HepG2 (cell line): ENCODE measurements at regions not wholly inside any gene's neighbourhood (a gene's known extent, or its start where the extent isn't known, plus 50 kb on each side); places are given as distances from the start of the nearest gene placed in this dataset.

Source experiments
- ATAC-seq: fragments of 200-7000 bp; cut with Tn5 transposase; 3 replicates; pipeline ENCODE4 v1.9.1; 2020; ENCODE audit warnings: mild to moderate bottlenecking, moderate library complexity
- BruUV-seq: library from RNA; stranded (reverse); fragments of 400-500 nt; replicated peaks from 2 replicates; lab custom pipeline; 2021; lab: Mats Ljungman, UMichigan
- CTCF ChIA-PET: fragments of 300-600 bp; formaldehyde crosslinking; extraction: SDS; loops from one replicate; lab custom pipeline; 2021; ENCODE audit warnings: low total read pairs, inconsistent platforms, low intra/inter-chr PET ratio; lab: Yijun Ruan, JAX
- POLR2A ChIA-PET: fragments of 350-600 bp; sonication (Branson Sonifier 250); formaldehyde crosslinking; loops from one replicate; lab custom pipeline; 2020; ENCODE audit warnings: antibody characterized with exemption, inconsistent platforms; lab: Yijun Ruan, JAX
- DNase-seq: peaks from one replicate; pipeline ENCODE4 v3.0.0-alpha.2; 2015; ENCODE audit warnings: low spot score
- FAIRE-seq: peaks from 3 replicates; lab custom pipeline; 2011; peaks lifted over from hg19 to GRCh38; lab: Jason Lieb, UNC
- H2AFZ ChIP-seq: one replicate; pipeline ENCODE4 v1.6.1; 2011; ENCODE audit warnings: low read length, inconsistent platforms
- H3K27ac ChIP-seq: fragments of 300-600 bp; 3 replicates; pipeline ENCODE4 v1.8.0; 2011; ENCODE audit warnings: mixed run types, mild to moderate bottlenecking, mixed read lengths, low read length, inconsistent platforms; ENCODE audit not compliant: insufficient read depth; ENCODE audit errors: extremely low read length
- H3K27me3 ChIP-seq, 2 experiments: fragments of 200-600 bp in 1 of 2; 2 replicates in 1 of 2; 3 replicates in 1 of 2; pipeline versions ENCODE4 v1.6.0 to v1.8.0; 2011; ENCODE audit warnings: low read length in 2 of 2, mild to moderate bottlenecking in 2 of 2, moderate library complexity in 2 of 2, inconsistent platforms in 1 of 2; ENCODE audit not compliant: insufficient read depth in 2 of 2, control insufficient read depth in 1 of 2
- H3K36me3 ChIP-seq, 2 experiments: fragments of 200-600 bp in 1 of 2; replicated peaks in 1 of 2; 2 replicates in 1 of 2; 3 replicates in 1 of 2; pipeline versions ENCODE4 v1.5.1 to v1.8.0; 2011; ENCODE audit warnings: low read length in 2 of 2, inconsistent platforms in 1 of 2; ENCODE audit not compliant: insufficient read depth in 2 of 2, control insufficient read depth in 1 of 2
- H3K4me1 ChIP-seq: 2 replicates; pipeline ENCODE4 v1.5.1; 2012; ENCODE audit warnings: low read length, inconsistent platforms; ENCODE audit not compliant: insufficient read depth
- H3K4me2 ChIP-seq: 2 replicates; pipeline ENCODE4 v1.6.0; 2011; ENCODE audit warnings: low read depth, low read length, inconsistent platforms
- H3K4me3 ChIP-seq, 3 experiments: fragments of 200-600 bp in 1 of 3; sonication (generic), shearing (Covaris generic) in 1 of 3; replicated peaks in 1 of 3; 2 replicates each; pipeline ENCODE4 v1.5.1; 2011 to 2016; ENCODE audit warnings: low read length in 3 of 3, inconsistent platforms in 2 of 3, low read depth in 2 of 3, mild to moderate bottlenecking in 2 of 3, control low read depth in 1 of 3, mixed read lengths in 1 of 3; ENCODE audit not compliant: insufficient read depth in 1 of 3
- H3K79me2 ChIP-seq: one replicate; pipeline ENCODE4 v1.6.1; 2011; ENCODE audit warnings: low read length, inconsistent platforms; ENCODE audit not compliant: insufficient read depth
- H3K9ac ChIP-seq: 2 replicates; pipeline ENCODE4 v1.6.0; 2011; ENCODE audit warnings: mild to moderate bottlenecking, low read depth, low read length, inconsistent platforms; ENCODE audit not compliant: insufficient read depth
- H3K9me3 ChIP-seq: 2 replicates; pipeline ENCODE4 v1.5.1; 2012; ENCODE audit warnings: mild to moderate bottlenecking, low read length
- H4K20me1 ChIP-seq: 2 replicates; pipeline ENCODE4 v1.6.0; 2011; ENCODE audit warnings: inconsistent platforms, mild to moderate bottlenecking, low read length, moderate library complexity; ENCODE audit not compliant: insufficient read depth
- HDAC6 ChIP-seq: fragments of 200-600 bp; sonication (generic); IDR thresholded peaks from 2 replicates; pipeline ENCODE4 v1.7.0; 2017; ENCODE audit warnings: mild to moderate bottlenecking, antibody characterized with exemption, low read length, low read depth
- HNF1A ChIP-seq, 2 experiments: sonication (generic) in 1 of 2; formaldehyde crosslinking in 1 of 2; IDR thresholded peaks; 2 replicates each; pipeline versions ENCODE4 v1.4.0 to v1.6.1; 2016 to 2020; ENCODE audit warnings: borderline replicate concordance in 1 of 2, low read depth in 1 of 2, mild to moderate bottlenecking in 1 of 2, missing genetic modification reagents in 1 of 2
- PHF5A ChIP-seq: IDR thresholded peaks from one replicate; pipeline ENCODE4 v1.6.1; 2018; ENCODE audit warnings: low read depth, missing genetic modification reagents; ENCODE audit not compliant: unreplicated experiment
- PRPF4 ChIP-seq: fragments of 200-400 bp; formaldehyde crosslinking; IDR thresholded peaks from 2 replicates; pipeline ENCODE4 v1.6.1; 2016; ENCODE audit warnings: low read length, low read depth; ENCODE audit not compliant: poor library complexity, severe bottlenecking
- SP1 ChIP-seq, 2 experiments: fragments of 450-650 bp in 1 of 2; sonication (generic) in 1 of 2; formaldehyde crosslinking in 1 of 2; IDR thresholded peaks; 2 replicates each; pipeline versions ENCODE4 v1.4.0 to v1.6.1; 2016 to 2020; ENCODE audit warnings: missing genetic modification reagents in 1 of 2
- ZNF256 ChIP-seq: sonication (generic); formaldehyde crosslinking; conservative IDR thresholded peaks from 2 replicates; pipeline ENCODE4 v1.4.0; 2020; ENCODE audit warnings: missing genetic modification reagents
- WGBS: methylation state at CpG from one replicate; pipeline ENCODE4 v1.1.6; 2017; ENCODE audit warnings: low lambda C conversion rate; 5-methylcytosine and 5-hydroxymethylcytosine counted together
- in situ Hi-C: cut with HindIII; loops from 2 replicates; pipeline ENCODE4 v1.10.0; 2017; ENCODE audit warnings: low pct_unique_long_range_greater_than_20kb; ENCODE audit not compliant: extremely low pct_ligation_motif_present
- intact Hi-C: fragments of 100-400 bp; cut with micrococcal nuclease; formaldehyde crosslinking; loops from one replicate; pipeline ENCODE4 v1.10.0; 2022; ENCODE audit not compliant: unreplicated experiment
- TF ChIP-seq, protein P1 (sequence below): IDR thresholded peaks from 2 replicates; pipeline ENCODE4 v1.6.1; 2016; ENCODE audit warnings: low read depth, missing genetic modification reagents, missing compliant biosample characterization

DNA sequence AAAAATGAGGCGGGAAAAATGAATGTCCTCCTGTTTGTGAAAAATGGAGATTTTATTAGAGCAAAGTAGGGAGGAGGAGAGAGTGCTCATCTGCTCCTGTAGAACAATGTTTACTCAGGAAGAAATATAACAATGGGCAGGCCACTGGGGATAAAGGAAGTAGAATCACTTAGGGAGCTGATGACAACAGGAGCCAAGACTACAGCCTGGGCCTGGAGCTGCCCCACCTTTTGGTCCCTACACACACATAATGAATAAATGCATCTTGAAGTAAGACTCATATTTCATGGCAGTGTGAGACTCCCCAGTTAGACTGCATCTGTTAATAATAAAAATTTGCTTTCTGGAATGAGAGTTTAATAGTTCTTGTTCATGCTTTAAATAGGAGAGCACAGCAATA, 1939.8 kb downstream of the EFNA5 start:
- TF ChIP-seq SP1 (IDR thresholded peaks at IDR 0.05) = no peak
- TF ChIP-seq SP1 (CRISPR knock-in tag; IDR thresholded peaks at IDR 0.05) = no peak
- no peak for TF ChIP-seq ZNF256
- TF ChIP-seq HNF1A (IDR thresholded peaks at IDR 0.05; ENCODE audit: low read depth) = no peak
- TF ChIP-seq HNF1A (CRISPR knock-in tag; IDR thresholded peaks at IDR 0.05; ENCODE audit: borderline replicate concordance) = no peak
- TF ChIP-seq, protein P1, sequence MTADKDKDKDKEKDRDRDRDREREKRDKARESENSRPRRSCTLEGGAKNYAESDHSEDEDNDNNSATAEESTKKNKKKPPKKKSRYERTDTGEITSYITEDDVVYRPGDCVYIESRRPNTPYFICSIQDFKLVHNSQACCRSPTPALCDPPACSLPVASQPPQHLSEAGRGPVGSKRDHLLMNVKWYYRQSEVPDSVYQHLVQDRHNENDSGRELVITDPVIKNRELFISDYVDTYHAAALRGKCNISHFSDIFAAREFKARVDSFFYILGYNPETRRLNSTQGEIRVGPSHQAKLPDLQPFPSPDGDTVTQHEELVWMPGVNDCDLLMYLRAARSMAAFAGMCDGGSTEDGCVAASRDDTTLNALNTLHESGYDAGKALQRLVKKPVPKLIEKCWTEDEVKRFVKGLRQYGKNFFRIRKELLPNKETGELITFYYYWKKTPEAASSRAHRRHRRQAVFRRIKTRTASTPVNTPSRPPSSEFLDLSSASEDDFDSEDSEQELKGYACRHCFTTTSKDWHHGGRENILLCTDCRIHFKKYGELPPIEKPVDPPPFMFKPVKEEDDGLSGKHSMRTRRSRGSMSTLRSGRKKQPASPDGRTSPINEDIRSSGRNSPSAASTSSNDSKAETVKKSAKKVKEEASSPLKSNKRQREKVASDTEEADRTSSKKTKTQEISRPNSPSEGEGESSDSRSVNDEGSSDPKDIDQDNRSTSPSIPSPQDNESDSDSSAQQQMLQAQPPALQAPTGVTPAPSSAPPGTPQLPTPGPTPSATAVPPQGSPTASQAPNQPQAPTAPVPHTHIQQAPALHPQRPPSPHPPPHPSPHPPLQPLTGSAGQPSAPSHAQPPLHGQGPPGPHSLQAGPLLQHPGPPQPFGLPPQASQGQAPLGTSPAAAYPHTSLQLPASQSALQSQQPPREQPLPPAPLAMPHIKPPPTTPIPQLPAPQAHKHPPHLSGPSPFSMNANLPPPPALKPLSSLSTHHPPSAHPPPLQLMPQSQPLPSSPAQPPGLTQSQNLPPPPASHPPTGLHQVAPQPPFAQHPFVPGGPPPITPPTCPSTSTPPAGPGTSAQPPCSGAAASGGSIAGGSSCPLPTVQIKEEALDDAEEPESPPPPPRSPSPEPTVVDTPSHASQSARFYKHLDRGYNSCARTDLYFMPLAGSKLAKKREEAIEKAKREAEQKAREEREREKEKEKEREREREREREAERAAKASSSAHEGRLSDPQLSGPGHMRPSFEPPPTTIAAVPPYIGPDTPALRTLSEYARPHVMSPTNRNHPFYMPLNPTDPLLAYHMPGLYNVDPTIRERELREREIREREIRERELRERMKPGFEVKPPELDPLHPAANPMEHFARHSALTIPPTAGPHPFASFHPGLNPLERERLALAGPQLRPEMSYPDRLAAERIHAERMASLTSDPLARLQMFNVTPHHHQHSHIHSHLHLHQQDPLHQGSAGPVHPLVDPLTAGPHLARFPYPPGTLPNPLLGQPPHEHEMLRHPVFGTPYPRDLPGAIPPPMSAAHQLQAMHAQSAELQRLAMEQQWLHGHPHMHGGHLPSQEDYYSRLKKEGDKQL = no peak
- TF ChIP-seq PRPF4 = no peak
- TF ChIP-seq PHF5A (CRISPR knock-in tag) = no peak
- no peak for TF ChIP-seq HDAC6
- TF ChIP-seq, all 625 proteins: peak for 0
- 0% methylated on average over 1 of the region's 1 CpG for WGBS
- H3K4me1 ChIP-seq = no peaks in the 10 kb centered on the region
- FAIRE-seq (no peak), ATAC-seq (no peak), DNase-seq (no peak)
- H2AFZ ChIP-seq = no peak overlapping the region
- in situ Hi-C loops (no loop called here), intact Hi-C loops (no loop called here)
- no peak overlapping the region for H3K9ac ChIP-seq
- H3K27ac ChIP-seq = no peak overlapping the region
- no peaks in the 10 kb centered on the region for H3K79me2 ChIP-seq
- CTCF ChIA-PET = no interaction called here
- no TSS peak for BruUV-seq
- no peak overlapping the region for H3K4me2 ChIP-seq
- H3K4me3 ChIP-seq = no peak overlapping the region
- no peaks in the 10 kb centered on the region for H3K36me3 ChIP-seq
- H4K20me1 ChIP-seq = no peaks in the 10 kb centered on the region
- POLR2A ChIA-PET = no interaction called here
- no peaks in the 10 kb centered on the region for H3K27me3 ChIP-seq
- peaks cover 10% of the 10 kb centered on the region; the same call in 1 of the 2 replicates for H3K9me3 ChIP-seq
